Vagina (tissue), 2 donors: ENCODE measurements at regions not wholly inside any gene's neighbourhood (a gene's known extent, or its start where the extent isn't known, plus 50 kb on each side); places are given as distances from the start of the nearest gene placed in this dataset.

ENCODE experiments used
- POLR2A ChIP-seq, 2 donors: fragments of 450-650 bp; IDR thresholded peaks; one replicate each; pipeline ENCODE4 v1.6.1; 2017; ENCODE audit warnings: antibody characterized with exemption in 2 of 2, mild to moderate bottlenecking in 2 of 2, moderate library complexity in 2 of 2
- POLR2AphosphoS5 ChIP-seq, 2 donors: sonication (generic); formaldehyde crosslinking; IDR thresholded peaks; one replicate each; pipeline ENCODE4 v1.9.0; 2017; ENCODE audit warnings: antibody characterized with exemption in 2 of 2, mild to moderate bottlenecking in 2 of 2, low read depth in 1 of 2; ENCODE audit not compliant: insufficient read depth in 1 of 2
- TF ChIP-seq, protein P1 (sequence below), 3 experiments: fragments of 450-650 bp in 2 of 3; fragments of 200-600 bp in 1 of 3; sonication (generic) in 1 of 3; IDR thresholded peaks; one replicate each; pipeline ENCODE4 v1.5.1; 2017 to 2019; ENCODE audit warnings: antibody characterized with exemption in 3 of 3, mild to moderate bottlenecking in 2 of 3, moderate library complexity in 2 of 3

- no peak for TF ChIP-seq POLR2A (IDR thresholded peaks at IDR 0.05)
- TF ChIP-seq POLR2AphosphoS5 (IDR thresholded peaks at IDR 0.05; ENCODE audit: insufficient read depth in 1 of 2, low read depth in 1 of 2): no peak
- TF ChIP-seq, protein P1, sequence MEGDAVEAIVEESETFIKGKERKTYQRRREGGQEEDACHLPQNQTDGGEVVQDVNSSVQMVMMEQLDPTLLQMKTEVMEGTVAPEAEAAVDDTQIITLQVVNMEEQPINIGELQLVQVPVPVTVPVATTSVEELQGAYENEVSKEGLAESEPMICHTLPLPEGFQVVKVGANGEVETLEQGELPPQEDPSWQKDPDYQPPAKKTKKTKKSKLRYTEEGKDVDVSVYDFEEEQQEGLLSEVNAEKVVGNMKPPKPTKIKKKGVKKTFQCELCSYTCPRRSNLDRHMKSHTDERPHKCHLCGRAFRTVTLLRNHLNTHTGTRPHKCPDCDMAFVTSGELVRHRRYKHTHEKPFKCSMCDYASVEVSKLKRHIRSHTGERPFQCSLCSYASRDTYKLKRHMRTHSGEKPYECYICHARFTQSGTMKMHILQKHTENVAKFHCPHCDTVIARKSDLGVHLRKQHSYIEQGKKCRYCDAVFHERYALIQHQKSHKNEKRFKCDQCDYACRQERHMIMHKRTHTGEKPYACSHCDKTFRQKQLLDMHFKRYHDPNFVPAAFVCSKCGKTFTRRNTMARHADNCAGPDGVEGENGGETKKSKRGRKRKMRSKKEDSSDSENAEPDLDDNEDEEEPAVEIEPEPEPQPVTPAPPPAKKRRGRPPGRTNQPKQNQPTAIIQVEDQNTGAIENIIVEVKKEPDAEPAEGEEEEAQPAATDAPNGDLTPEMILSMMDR (IDR thresholded peaks at IDR 0.05): no peak
These were observed 453.2 kb downstream of the MED10 start for GRCh38 chr5:5925191-5925590.
